GM12874 (cell line): ENCODE measurements at regions not wholly inside any gene's neighbourhood (a gene's known extent, or its start where the extent isn't known, plus 50 kb on each side); places are given as distances from the start of the nearest gene placed in this dataset.
A peak's percentile ranks its signal among the peaks of the same experiment; 100 is the strongest.

Experiments used
- CTCF ChIP-seq: IDR thresholded peaks from 2 replicates; pipeline ENCODE4 v1.5.1; 2011; ENCODE audit warnings: low read depth, mild to moderate bottlenecking, control low read depth, low read length, moderate library complexity; ENCODE audit not compliant: insufficient read depth

GRCh38 chr12:118690506-118690905 is 290.8 kb upstream of the SRRM4 start:
- TF ChIP-seq CTCF: no peak

- TF ChIP-seq CTCF: no peak
Observed at GRCh38 chr12:118694128-118694775, 287.1 kb upstream of the SRRM4 start.

- 0 out of 2 replicates have a peak, but pooled peaks have one; percentile 1 for TF ChIP-seq CTCF
Observed at GRCh38 chr12:118704527-118705241, 276.7 kb upstream of the SRRM4 start.

GRCh38 chr12:118706437-118706836 is 274.9 kb upstream of the SRRM4 start:
- TF ChIP-seq CTCF: no peak

- TF ChIP-seq CTCF: no peak
Observed at GRCh38 chr12:118709946-118710345, 271.4 kb upstream of the SRRM4 start.

GRCh38 chr12:118711185-118711584 is 270.2 kb upstream of the SRRM4 start:
- no peak for TF ChIP-seq CTCF

- peak; percentile 66 for TF ChIP-seq CTCF
Observed at GRCh38 chr12:118714051-118714460, 267.3 kb upstream of the SRRM4 start.
